Fibroblast of villous mesenchyme (primary cell): ENCODE measurements at regions not wholly inside any gene's neighbourhood (a gene's known extent, or its start where the extent isn't known, plus 50 kb on each side); places are given as distances from the start of the nearest gene placed in this dataset.
A peak's percentile ranks its signal among the peaks of the same experiment; 100 is the strongest.

Experiments
- DNase-seq: peaks from one replicate; pipeline ENCODE4 v3.0.0-alpha.2; 2010; ENCODE audit warnings: low read depth
- H3K4me3 ChIP-seq: 2 replicates; pipeline ENCODE4 v1.5.1; 2011; ENCODE audit warnings: low read depth, mild to moderate bottlenecking, low read length
- CTCF ChIP-seq: IDR thresholded peaks from 2 replicates; pipeline ENCODE4 v1.5.1; 2012; ENCODE audit warnings: low read depth, mild to moderate bottlenecking, low read length; ENCODE audit not compliant: insufficient read depth

DNA sequence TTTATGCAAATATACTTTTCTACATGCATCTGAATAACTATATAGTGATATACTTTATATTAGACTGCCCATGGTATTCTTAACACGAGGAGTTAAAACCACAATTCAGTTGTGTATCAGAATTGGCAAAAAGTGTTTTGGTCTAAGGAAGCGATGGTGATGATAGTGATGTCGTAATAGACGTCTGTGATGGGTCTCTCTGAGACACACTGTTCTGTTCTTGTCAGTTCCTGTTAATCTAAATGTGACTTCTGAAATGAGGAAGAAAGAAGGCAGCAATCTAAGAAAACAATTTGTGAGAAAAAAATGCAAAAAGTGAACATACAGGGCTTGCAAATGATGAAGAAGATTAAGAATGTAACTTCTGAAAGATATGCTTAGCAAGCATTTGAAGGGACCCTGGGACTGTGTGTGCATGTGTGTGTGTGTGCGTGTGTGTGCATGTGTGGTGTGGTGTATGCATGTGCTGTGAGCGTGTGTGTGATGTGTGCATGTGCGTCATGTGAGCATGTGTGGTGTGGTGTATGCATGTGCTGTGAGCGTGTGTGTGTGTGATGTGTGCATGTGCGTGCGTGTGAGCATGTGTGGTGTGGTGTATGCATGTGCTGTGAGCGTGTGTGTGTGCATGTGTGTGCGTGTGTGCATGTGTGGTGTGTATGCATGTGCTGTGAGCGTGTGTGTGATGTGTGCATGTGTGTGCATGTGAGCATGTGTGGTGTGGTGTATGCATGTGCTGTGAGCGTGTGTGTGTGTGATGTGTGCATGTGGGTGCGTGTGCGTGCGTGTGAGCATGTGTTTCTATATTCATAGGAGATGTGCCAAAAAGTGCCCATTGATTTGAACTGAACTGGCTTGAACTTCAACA, 131.8 kb downstream of the IRS2 start:
- peak; percentile 68 for DNase-seq
- no peak for TF ChIP-seq CTCF
- H3K4me3 ChIP-seq, result no peak overlapping the region

DNA sequence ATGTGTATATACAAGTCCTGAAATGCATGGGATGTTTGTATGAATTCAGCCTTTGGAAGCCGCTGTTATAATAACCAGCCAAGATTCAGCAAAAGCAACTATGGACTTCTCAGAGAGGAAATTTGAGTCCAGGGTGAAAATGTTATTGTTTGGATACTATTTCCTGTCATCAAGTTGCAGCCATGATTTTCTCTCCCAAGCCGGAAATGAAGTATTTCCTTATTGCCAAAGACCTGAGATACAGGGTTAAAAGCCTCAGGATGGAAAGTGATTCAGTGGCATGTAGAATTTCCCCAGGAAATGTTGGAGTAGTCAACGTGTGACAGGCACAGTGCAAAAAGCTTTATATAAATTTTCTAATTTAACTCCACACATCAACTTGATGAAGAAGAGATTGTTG, 133.9 kb downstream of the IRS2 start:
- no peak for DNase-seq
- no peak for TF ChIP-seq CTCF
- H3K4me3 ChIP-seq, result no peak overlapping the region

DNA sequence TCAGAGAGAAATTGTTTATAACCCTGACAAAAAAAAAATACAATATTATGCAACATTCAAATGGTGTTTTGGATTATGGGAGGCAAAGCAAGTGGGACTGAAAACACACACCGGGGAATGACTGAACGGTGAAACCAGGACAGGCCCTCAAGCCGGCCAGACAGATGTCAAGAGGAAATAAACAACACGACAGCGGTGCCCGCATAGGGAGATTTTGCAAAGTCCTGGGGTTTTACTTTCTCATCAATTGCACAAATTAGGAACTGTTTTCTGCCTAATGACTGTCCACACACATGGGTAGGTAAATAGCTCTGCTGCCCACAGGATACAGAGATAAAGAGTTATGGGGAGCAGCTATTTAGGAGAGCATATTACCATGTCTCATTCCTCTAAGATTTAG, 134.5 kb downstream of the IRS2 start:
- TF ChIP-seq CTCF, result no peak
- no peak overlapping the region for H3K4me3 ChIP-seq
- DNase-seq, result no peak

DNA sequence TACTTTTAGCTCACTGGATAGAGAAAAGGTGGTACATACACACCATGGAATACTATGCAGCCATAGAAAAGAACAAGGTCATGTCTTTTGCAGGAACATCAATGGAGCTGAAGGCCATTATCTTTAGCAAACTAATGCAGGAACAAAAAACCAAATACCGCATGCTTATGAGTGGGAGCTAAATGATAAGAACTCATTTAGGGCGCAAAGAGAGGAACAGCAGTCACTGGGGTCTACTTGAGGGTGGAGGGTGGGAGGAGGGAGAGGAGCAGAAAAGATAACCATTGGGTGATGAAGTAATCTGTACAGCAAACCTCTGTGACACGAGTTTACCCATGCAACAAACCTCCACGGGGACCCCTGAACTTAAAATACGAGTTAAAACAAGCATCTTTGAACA, 135.1 kb downstream of the IRS2 start:
- no peak for DNase-seq
- TF ChIP-seq CTCF, result no peak
- H3K4me3 ChIP-seq, result no peak overlapping the region

DNA sequence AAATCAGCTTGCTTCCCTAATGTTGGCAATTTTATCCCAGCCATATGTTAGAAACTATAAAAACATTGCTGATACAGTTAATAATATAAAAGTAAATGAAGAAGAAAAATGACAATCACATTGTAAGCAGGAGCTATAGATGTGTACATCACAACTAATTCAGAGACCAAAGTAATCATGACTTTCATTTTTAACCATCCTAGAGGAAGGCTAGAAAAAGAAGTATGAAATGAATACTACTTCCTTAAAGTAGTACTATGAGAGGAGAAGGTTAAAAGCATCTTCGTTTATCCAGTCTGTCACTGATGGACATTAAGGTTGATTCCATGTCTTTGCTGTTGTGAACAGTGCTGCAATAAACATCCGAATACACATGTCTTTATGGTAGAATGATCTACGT, 135.5 kb downstream of the IRS2 start:
- DNase-seq, result no peak
- TF ChIP-seq CTCF, result no peak
- no peak overlapping the region for H3K4me3 ChIP-seq

DNA sequence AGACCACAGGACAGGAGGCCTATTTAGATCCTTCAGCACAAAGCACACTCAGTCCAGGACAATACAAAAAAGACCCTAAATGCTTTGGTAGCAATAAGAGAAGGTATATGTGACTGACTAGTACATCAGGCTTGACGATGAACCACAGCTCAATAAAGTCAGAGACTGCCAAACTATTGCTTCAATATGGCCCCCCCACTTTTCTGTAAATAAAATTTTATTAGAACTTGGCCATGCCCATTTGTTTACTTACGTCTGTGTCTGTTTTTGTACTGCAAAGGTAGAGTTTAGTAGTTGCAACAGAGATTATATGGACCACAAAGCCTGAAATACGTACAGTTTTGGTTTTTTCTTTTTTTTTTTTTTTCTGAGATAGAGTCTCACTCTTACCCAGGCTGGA, 136.7 kb downstream of the IRS2 start:
- no peak for TF ChIP-seq CTCF
- H3K4me3 ChIP-seq, result no peak overlapping the region
- no peak for DNase-seq

- no peak overlapping the region for H3K4me3 ChIP-seq
- no peak for TF ChIP-seq CTCF
- no peak for DNase-seq
Observed at GRCh38 chr13:109647699-109648098, 138.7 kb downstream of the IRS2 start.
